ENCODE measurements at regions not wholly inside any gene's neighbourhood (a gene's known extent, or its start where the extent isn't known, plus 50 kb on each side); places are given as distances from the start of the nearest gene placed in this dataset.

DNA sequence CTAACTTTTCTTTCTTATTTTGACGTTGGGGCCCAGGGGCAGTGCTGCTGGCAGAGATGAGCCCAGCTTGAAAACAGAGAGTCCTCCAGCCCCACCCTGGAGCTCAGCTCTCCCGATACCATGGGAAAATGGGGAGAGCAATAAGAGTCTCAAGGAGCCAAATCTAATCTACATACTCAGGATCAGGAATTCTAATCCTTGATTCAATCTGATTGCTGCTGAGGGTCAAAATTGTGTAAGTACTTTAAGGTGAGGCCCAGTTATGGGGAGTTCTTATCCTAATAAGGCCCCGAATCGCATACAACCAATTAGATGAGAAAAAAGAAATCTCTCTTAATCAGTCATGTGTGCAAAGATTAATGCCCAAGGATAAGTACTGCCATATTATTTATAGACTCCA is 202.9 kb downstream of the FAM76B start:
- Histone ChIP-seq H4K20me1 (replicated peaks in 1 of 2; ENCODE audit: control insufficient read depth in 1 of 2, insufficient read depth in 2 of 2, low read length in 2 of 2) (no peaks in the 10 kb centered on the region), H3K4me1 (replicated peaks in 1 of 4; ENCODE audit: control insufficient read depth in 3 of 4, insufficient read depth in 4 of 4, low read length in 3 of 4) (no peaks in the 10 kb centered on the region), H2BK20ac (ENCODE audit: low read length) (no peak overlapping the region), H3K9ac (replicated peaks in 1 of 4; ENCODE audit: extremely low read depth in 1 of 4, low read depth in 3 of 4, low read length in 3 of 4) (no peak overlapping the region), H3K9me3 (ENCODE audit: insufficient read depth in 2 of 2, low read depth in 1 of 2, low read length in 1 of 2) (no peaks in the 10 kb centered on the region), H4K5ac (ENCODE audit: insufficient read length, low read depth, low read length) (no peak overlapping the region), H3K18ac (ENCODE audit: extremely low read depth, low read length) (no peak overlapping the region), H3K27me3 (replicated peaks in 1 of 4; ENCODE audit: control insufficient read depth in 3 of 4, extremely low read depth in 1 of 4, insufficient read depth in 3 of 4, low read length in 3 of 4) (no peaks in the 10 kb centered on the region), H3K36me3 (ENCODE audit: control insufficient read depth in 2 of 4, insufficient read depth in 4 of 4, low read length in 3 of 4) (no peaks in the 10 kb centered on the region), H2BK15ac (ENCODE audit: low read length) (no peak overlapping the region), H2BK12ac (ENCODE audit: low read depth, low read length) (no peak overlapping the region), H3K4ac (replicated peaks; ENCODE audit: insufficient read length, low read depth, low read length) (no peak overlapping the region), H2BK5ac (ENCODE audit: low read depth, low read length) (no peak overlapping the region), H3K23me2 (ENCODE audit: low read depth, low read length) (no peaks in the 10 kb centered on the region), H3K56ac (replicated peaks; ENCODE audit: insufficient read length, low read depth, low read length) (no peak overlapping the region), H3K27ac (ENCODE audit: low read depth, low read length) (no peak overlapping the region), H3K4me2 (ENCODE audit: insufficient read depth in 1 of 2, low read depth in 2 of 2, low read length in 2 of 2) (no peak overlapping the region), H4K91ac (replicated peaks; ENCODE audit: insufficient read length, low read length) (no peak overlapping the region), H3K4me3 (ENCODE audit: extremely low read depth in 1 of 4, insufficient read depth in 2 of 4, low read depth in 3 of 4, low read length in 4 of 4) (no peak overlapping the region), H2AK5ac (ENCODE audit: low read depth, low read length) (no peak overlapping the region), H3K79me2 (ENCODE audit: control insufficient read depth in 1 of 2, insufficient read depth in 2 of 2, low read length in 2 of 2) (no peaks in the 10 kb centered on the region), H3K79me1 (ENCODE audit: low read depth, low read length) (no peaks in the 10 kb centered on the region), H2BK120ac (replicated peaks; ENCODE audit: low read depth, low read length) (no peak overlapping the region), H4K8ac (ENCODE audit: extremely low read depth, insufficient read depth, low read length) (no peak overlapping the region), H2AFZ (ENCODE audit: low read length) (no peak overlapping the region), H3K23ac (ENCODE audit: insufficient read length) (no peak overlapping the region), H3K14ac (ENCODE audit: insufficient read length) (no peak overlapping the region)
- POLR2A ChIA-PET (ENCODE audit: partially characterized antibody) = no interaction called here
- DNase-seq (ENCODE audit: low read depth in 1 of 2, low spot score in 2 of 2) (no peak), FAIRE-seq (no peak)
- CTCF ChIA-PET (ENCODE audit: partially characterized antibody) = interaction anchor here (1.2 kb wide), 1 partner anchor 280 kb away, joined by 3 read pairs; no protein-coding TSS in a partner anchor
- 81% methylated on average over 4 of the region's 4 CpGs; no CpG with 5 or more reads in 1 of the 2 experiments for WGBS, 2 experiments (ENCODE audit: extremely low coverage in 1 of 2, insufficient coverage in 1 of 2, insufficient read length in 1 of 2, insufficient replicate concordance in 2 of 2, low coverage in 1 of 2, low lambda C conversion rate in 2 of 2, missing lambda C conversion rate in 1 of 2)
- TF ChIP-seq, protein P1, sequence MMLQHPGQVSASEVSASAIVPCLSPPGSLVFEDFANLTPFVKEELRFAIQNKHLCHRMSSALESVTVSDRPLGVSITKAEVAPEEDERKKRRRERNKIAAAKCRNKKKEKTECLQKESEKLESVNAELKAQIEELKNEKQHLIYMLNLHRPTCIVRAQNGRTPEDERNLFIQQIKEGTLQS (IDR thresholded peaks at IDR 0.05; ENCODE audit: insufficient read depth, low read depth, low read length) = no peak
- TF ChIP-seq BACH1 (IDR thresholded peaks at IDR 0.05; ENCODE audit: low read length) (no peak), CBX5 (IDR thresholded peaks at IDR 0.05; ENCODE audit: low read depth, low read length) (no peak), KDM1A (IDR thresholded peaks at IDR 0.05; ENCODE audit: borderline replicate concordance, low read length) (no peak), MAFK (IDR thresholded peaks at IDR 0.05; ENCODE audit: low read depth, low read length) (no peak), EP300 (IDR thresholded peaks at IDR 0.05; ENCODE audit: borderline replicate concordance in 1 of 2, low read depth in 2 of 2, low read length in 2 of 2) (no peak), POLR2AphosphoS5 (IDR thresholded peaks at IDR 0.05; ENCODE audit: low read depth, low read length) (no peak), TEAD4 (IDR thresholded peaks at IDR 0.05; ENCODE audit: low read depth, low read length) (no peak), SIX5 (IDR thresholded peaks at IDR 0.05; ENCODE audit: low read depth, low read length) (no peak), EZH2 (IDR thresholded peaks at IDR 0.05; ENCODE audit: low read depth, low read length, severe bottlenecking) (no peak), CEBPB (IDR thresholded peaks at IDR 0.05; ENCODE audit: low read depth, low read length) (no peak), SP4 (IDR thresholded peaks at IDR 0.05; ENCODE audit: low read length) (no peak), KDM4A (IDR thresholded peaks at IDR 0.05; ENCODE audit: low read depth, low read length, severe bottlenecking) (no peak)
- TF ChIP-seq, protein P2, sequence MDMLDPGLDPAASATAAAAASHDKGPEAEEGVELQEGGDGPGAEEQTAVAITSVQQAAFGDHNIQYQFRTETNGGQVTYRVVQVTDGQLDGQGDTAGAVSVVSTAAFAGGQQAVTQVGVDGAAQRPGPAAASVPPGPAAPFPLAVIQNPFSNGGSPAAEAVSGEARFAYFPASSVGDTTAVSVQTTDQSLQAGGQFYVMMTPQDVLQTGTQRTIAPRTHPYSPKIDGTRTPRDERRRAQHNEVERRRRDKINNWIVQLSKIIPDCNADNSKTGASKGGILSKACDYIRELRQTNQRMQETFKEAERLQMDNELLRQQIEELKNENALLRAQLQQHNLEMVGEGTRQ (IDR thresholded peaks at IDR 0.05; ENCODE audit: low read length) = no peak
